Upper lobe of left lung (tissue), 6 donors: ENCODE measurements at regions not wholly inside any gene's neighbourhood (a gene's known extent, or its start where the extent isn't known, plus 50 kb on each side); places are given as distances from the start of the nearest gene placed in this dataset.

Experiments used
- ATAC-seq, 2 donors: fragments of 200-7000 bp; cut with Tn5 transposase; one replicate each; pipeline ENCODE4 v1.9.1; 2022; ENCODE audit warnings: mild to moderate bottlenecking in 2 of 2, moderate library complexity in 2 of 2; ENCODE audit not compliant: low FRiP score in 2 of 2
- DNase-seq, 2 donors: peaks; one replicate each; pipeline ENCODE4 v3.0.0-alpha.2; 2019 to 2020
- H3K27ac ChIP-seq, 4 donors: fragments of 200-600 bp; sonication (generic); one replicate each; pipeline ENCODE4 v1.5.1; 2016 to 2019
- H3K27me3 ChIP-seq, 4 donors: fragments of 200-600 bp; sonication (generic); one replicate each; pipeline ENCODE4 v1.5.1; 2017 to 2019
- H3K36me3 ChIP-seq, 4 donors: fragments of 200-600 bp; sonication (generic); one replicate each; pipeline ENCODE4 v1.5.1; 2016 to 2019
- H3K4me1 ChIP-seq, 4 donors: fragments of 200-600 bp; sonication (generic); one replicate each; pipeline ENCODE4 v1.5.1; 2018 to 2019
- H3K4me3 ChIP-seq, 4 donors: fragments of 200-600 bp; sonication (generic); one replicate each; pipeline ENCODE4 v1.5.1; 2017 to 2019; ENCODE audit warnings: mild to moderate bottlenecking in 2 of 4, moderate library complexity in 1 of 4
- H3K9me3 ChIP-seq, 4 donors: fragments of 200-600 bp; sonication (generic); one replicate each; pipeline ENCODE4 v1.5.1; 2018 to 2019
- EP300 ChIP-seq, 4 donors: sonication (generic); formaldehyde crosslinking; IDR thresholded peaks; one replicate each; pipeline ENCODE4 v1.5.1; 2017; ENCODE audit warnings: antibody characterized with exemption in 4 of 4, control low read depth in 2 of 4
- POLR2A ChIP-seq, 4 donors: fragments of 450-650 bp; IDR thresholded peaks; one replicate each; pipeline ENCODE4 v1.5.1; 2016 to 2017; ENCODE audit warnings: antibody characterized with exemption in 4 of 4, mild to moderate bottlenecking in 2 of 4
- POLR2AphosphoS5 ChIP-seq, 2 donors: sonication (generic); formaldehyde crosslinking; IDR thresholded peaks; one replicate each; pipeline ENCODE4 v1.5.1; 2017; ENCODE audit warnings: antibody characterized with exemption in 2 of 2
- WGBS, 2 donors: methylation state at CpG; one replicate each; pipeline ENCODE4 v1.1.5; 2017 to 2018; 5-methylcytosine and 5-hydroxymethylcytosine counted together
- TF ChIP-seq, protein P1 (sequence below), 6 experiments: fragments of 450-650 bp in 4 of 6; fragments of 200-600 bp in 2 of 6; sonication (generic) in 2 of 6; IDR thresholded peaks; one replicate each; pipeline ENCODE4 v1.5.1; 2016 to 2019; ENCODE audit warnings: antibody characterized with exemption in 6 of 6
- donor health status: DM: no; HTN: no; CAD: no; lungs with moderate emphysema.
- donor health status: DM: no; HTN: yes; CAD: no; lungs with severe emphysema.

DNA sequence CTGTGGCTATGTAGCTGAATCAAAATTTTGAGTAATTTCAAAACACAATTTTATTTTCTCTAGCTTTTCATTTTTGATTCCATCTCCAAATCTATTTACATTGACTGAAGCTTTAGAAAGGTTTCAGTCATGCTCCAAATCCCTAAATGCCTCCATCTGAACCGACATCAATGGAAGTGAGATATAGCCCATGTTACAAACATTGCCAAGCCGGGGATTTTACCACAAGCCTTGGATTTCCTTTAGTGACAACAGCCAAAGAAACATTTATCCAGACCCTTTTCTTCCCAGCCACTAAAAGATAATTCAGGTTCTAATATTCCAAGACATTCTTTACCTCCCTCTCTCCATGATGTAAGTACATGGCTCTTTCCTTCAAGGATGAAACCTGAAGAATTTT, 1087.7 kb upstream of the SEMA6A start:
- H3K4me3 ChIP-seq: no peak overlapping the region
- H3K4me1 ChIP-seq: no peaks in the 10 kb centered on the region
- no peak for DNase-seq
- TF ChIP-seq POLR2AphosphoS5 (IDR thresholded peaks at IDR 0.05): no peak
- no peaks in the 10 kb centered on the region for H3K27me3 ChIP-seq
- WGBS, 2 donors: 85 to 92% methylated on average over 2 of the region's 2 CpGs
- no peaks in the 10 kb centered on the region for H3K36me3 ChIP-seq
- no peak overlapping the region for H3K27ac ChIP-seq
- H3K9me3 ChIP-seq: no peaks in the 10 kb centered on the region
- ATAC-seq: no peak

DNA sequence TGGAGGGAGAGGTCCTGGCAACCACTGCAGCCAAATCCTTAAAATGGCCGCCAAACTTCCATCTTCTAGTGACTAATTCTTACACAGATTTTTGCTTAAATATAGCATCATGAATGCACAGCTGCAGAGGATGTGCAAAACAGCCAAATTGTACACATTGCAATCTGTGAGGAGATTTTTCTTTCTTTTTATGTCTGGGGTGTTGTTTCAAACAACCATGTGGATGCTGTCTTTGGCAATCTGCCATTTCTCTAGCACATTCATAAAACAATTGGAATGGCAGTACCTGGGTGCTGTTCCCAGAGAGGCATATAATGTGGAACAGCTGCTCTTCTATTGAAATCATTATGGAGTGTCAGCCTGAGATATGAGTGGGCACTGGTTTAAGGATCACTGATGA, 1082.9 kb upstream of the SEMA6A start:
- no peaks in the 10 kb centered on the region for H3K4me1 ChIP-seq
- no peaks in the 10 kb centered on the region for H3K36me3 ChIP-seq
- no peak for ATAC-seq
- no peaks in the 10 kb centered on the region for H3K9me3 ChIP-seq
- H3K4me3 ChIP-seq: no peak overlapping the region
- no peak for DNase-seq
- no peaks in the 10 kb centered on the region for H3K27me3 ChIP-seq
- TF ChIP-seq, protein P1, sequence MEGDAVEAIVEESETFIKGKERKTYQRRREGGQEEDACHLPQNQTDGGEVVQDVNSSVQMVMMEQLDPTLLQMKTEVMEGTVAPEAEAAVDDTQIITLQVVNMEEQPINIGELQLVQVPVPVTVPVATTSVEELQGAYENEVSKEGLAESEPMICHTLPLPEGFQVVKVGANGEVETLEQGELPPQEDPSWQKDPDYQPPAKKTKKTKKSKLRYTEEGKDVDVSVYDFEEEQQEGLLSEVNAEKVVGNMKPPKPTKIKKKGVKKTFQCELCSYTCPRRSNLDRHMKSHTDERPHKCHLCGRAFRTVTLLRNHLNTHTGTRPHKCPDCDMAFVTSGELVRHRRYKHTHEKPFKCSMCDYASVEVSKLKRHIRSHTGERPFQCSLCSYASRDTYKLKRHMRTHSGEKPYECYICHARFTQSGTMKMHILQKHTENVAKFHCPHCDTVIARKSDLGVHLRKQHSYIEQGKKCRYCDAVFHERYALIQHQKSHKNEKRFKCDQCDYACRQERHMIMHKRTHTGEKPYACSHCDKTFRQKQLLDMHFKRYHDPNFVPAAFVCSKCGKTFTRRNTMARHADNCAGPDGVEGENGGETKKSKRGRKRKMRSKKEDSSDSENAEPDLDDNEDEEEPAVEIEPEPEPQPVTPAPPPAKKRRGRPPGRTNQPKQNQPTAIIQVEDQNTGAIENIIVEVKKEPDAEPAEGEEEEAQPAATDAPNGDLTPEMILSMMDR (IDR thresholded peaks at IDR 0.05): no peak
- no peak for TF ChIP-seq EP300 (IDR thresholded peaks at IDR 0.05)
- 69 to 72% methylated on average over 1 of the region's 1 CpG for WGBS, 2 donors
- no peak overlapping the region for H3K27ac ChIP-seq

DNA sequence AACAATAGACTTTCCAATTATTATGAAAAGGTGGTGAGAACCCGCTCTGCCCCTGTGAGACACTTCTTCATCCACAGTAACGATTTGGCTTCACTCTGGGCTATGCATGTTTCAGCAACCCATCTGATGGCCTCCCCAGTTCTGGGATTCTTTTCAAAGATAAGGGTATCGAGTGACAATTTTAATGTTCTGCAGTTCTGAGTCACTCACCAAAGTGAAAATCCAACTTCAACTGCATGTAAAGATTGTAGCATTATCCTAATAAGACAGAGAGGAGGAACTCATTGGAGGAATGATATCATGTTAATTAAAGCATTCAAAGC, 1078.3 kb upstream of the SEMA6A start:
- H3K27ac ChIP-seq: no peak overlapping the region
- no peak for DNase-seq

DNA sequence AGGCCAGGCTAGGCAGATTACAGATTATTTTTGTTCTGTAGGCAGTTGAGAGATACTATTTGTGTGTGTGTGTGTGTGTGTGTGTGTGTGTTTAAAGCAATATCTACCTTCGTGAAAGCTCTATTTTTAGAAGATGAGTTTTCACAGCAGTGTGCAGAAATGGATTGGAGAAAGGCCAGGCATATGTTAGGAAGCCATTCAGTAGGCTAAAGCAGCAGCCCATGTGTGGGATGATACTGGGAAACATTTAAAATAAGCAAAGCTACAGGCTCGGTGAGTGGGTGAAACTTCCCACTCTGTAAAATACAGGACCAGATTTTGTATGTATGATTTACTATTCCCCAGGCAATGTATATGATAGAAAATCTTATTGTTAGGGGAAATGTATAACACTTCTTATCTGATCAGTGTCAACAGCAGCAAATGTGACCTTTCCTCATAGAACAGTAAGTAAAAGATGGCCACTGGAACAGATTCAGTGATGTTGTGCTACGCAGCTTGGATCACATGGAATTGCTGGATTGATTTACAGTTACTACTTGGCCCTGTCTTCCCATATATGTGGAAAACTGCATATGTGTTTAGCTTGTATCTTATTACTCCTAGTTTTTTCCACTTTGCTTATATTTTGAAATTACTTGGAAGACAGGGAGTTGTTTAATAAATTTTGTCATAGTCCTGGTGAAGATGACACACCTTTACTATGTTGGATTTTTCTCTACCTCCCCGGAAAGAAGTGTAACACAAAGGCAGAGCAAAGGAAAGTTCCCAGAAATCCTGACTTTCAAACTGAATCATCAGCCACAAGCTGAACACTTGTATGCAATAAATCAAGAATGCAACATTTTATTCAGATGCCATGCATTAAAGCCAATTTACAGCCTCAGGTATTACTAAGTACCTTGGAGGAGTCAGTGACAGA, 1077.7 kb upstream of the SEMA6A start:
- Histone ChIP-seq H3K27ac (no peak overlapping the region), H3K27me3 (no peaks in the 10 kb centered on the region), H3K36me3 (no peaks in the 10 kb centered on the region), H3K4me1 (no peaks in the 10 kb centered on the region), H3K4me3 (no peak overlapping the region), H3K9me3 (no peaks in the 10 kb centered on the region)
- 69 to 72% methylated on average over 4 of the region's 4 CpGs for WGBS, 2 donors
- no peak for ATAC-seq
- no peak for DNase-seq
- TF ChIP-seq, protein P1 (IDR thresholded peaks at IDR 0.05): no peak
- no peak for TF ChIP-seq POLR2AphosphoS5 (IDR thresholded peaks at IDR 0.05)

More for the DNA sequence above, 1078.3 kb upstream of the SEMA6A start:
- Histone ChIP-seq H3K4me1 (no peaks in the 10 kb centered on the region), H3K4me3 (no peak overlapping the region), H3K36me3 (no peaks in the 10 kb centered on the region), H3K27me3 (no peaks in the 10 kb centered on the region), H3K9me3 (no peaks in the 10 kb centered on the region)
- 88 to 89% methylated on average over 3 of the region's 3 CpGs for WGBS, 2 donors
- no peak for ATAC-seq
- TF ChIP-seq, protein P1 (IDR thresholded peaks at IDR 0.05): no peak
- no peak for TF ChIP-seq POLR2AphosphoS5 (IDR thresholded peaks at IDR 0.05)
- no peak for TF ChIP-seq EP300 (IDR thresholded peaks at IDR 0.05)
- TF ChIP-seq POLR2A (IDR thresholded peaks at IDR 0.05): no peak

DNA sequence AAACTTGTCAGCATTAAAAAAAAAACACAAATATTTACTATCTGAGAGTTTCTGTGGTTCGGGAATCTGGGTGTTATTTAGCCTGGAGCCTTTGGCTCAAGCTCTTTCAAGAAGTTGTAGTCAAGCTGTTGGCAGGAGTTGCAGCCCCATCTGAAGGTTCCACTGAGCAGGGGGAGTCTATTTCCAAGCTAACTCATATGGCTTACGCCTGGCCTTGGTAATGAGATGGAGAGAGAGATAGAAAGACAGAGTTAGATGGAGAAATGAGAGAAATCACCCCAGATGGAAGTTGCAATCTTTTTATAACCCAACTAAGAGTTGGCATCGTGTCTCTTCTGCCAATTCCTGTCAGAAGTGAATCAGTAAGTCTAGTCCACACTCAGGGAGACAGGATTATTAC, 1075.2 kb upstream of the SEMA6A start:
- TF ChIP-seq POLR2A (IDR thresholded peaks at IDR 0.05) (no peak), POLR2AphosphoS5 (IDR thresholded peaks at IDR 0.05) (no peak), EP300 (IDR thresholded peaks at IDR 0.05) (no peak)
- TF ChIP-seq, protein P1 (IDR thresholded peaks at IDR 0.05): no peak
- Histone ChIP-seq H3K4me3 (no peak overlapping the region), H3K4me1 (no peaks in the 10 kb centered on the region), H3K36me3 (no peaks in the 10 kb centered on the region), H3K27me3 (no peaks in the 10 kb centered on the region), H3K27ac (no peak overlapping the region), H3K9me3 (no peaks in the 10 kb centered on the region)
- DNase-seq (no peak), ATAC-seq (no peak)
- 77 to 81% methylated on average over 3 of the region's 3 CpGs for WGBS, 2 donors
